ENCODE measurements at regions not wholly inside any gene's neighbourhood (a gene's known extent, or its start where the extent isn't known, plus 50 kb on each side); places are given as distances from the start of the nearest gene placed in this dataset.
"Not testable (repeated sequence)": the region's sequence is repeated elsewhere in the genome, so short reads cannot be mapped to it uniquely, and the experiment has no call there.

GRCh38 chr2:13481201-13481600 lies 764.5 kb downstream of the TRIB2 start:
- no peak for DNase-seq

- DNase-seq: no peak
Measured at GRCh38 chr2:13485256-13485655, 768.5 kb downstream of the TRIB2 start.

GRCh38 chr2:13488965-13489364 lies 772.2 kb downstream of the TRIB2 start:
- no peak for DNase-seq

- no peak for DNase-seq
Measured at GRCh38 chr2:13492262-13492661, 775.5 kb downstream of the TRIB2 start.

- no peak for DNase-seq
Measured at GRCh38 chr2:13495051-13495450, 778.3 kb downstream of the TRIB2 start.

GRCh38 chr2:13504808-13505207 lies 788.1 kb downstream of the TRIB2 start:
- DNase-seq: no peak

GRCh38 chr2:13508671-13509070 lies 791.9 kb downstream of the TRIB2 start:
- no peak for DNase-seq

- DNase-seq: no peak
Measured at GRCh38 chr2:13515254-13515653, 798.5 kb downstream of the TRIB2 start.

GRCh38 chr2:13522096-13522495 lies 805.4 kb downstream of the TRIB2 start:
- DNase-seq: no peak

- no peak for DNase-seq
Measured at GRCh38 chr2:13522917-13523821, 806.4 kb downstream of the TRIB2 start.

GRCh38 chr2:13524492-13524891 lies 807.8 kb downstream of the TRIB2 start:
- no peak for DNase-seq

- DNase-seq: not testable (repeated sequence)
Measured at GRCh38 chr2:13531735-13532410, 815.1 kb downstream of the TRIB2 start.

- DNase-seq: not testable (repeated sequence)
Measured at GRCh38 chr2:13532781-13533523, 816.2 kb downstream of the TRIB2 start.

GRCh38 chr2:13533524-13533922 lies 816.8 kb downstream of the TRIB2 start:
- no peak for DNase-seq

GRCh38 chr2:13536941-13537340 lies 820.2 kb downstream of the TRIB2 start:
- DNase-seq: no peak

GRCh38 chr2:13537771-13538349 lies 821.1 kb downstream of the TRIB2 start:
- DNase-seq: no peak

GRCh38 chr2:13539296-13539695 lies 822.6 kb downstream of the TRIB2 start:
- DNase-seq: no peak

GRCh38 chr2:13542061-13542460 lies 825.3 kb downstream of the TRIB2 start:
- no peak for DNase-seq

- DNase-seq: no peak
Measured at GRCh38 chr2:13542642-13543041, 825.9 kb downstream of the TRIB2 start.

- no peak for DNase-seq
Measured at GRCh38 chr2:13543550-13543949, 826.8 kb downstream of the TRIB2 start.

GRCh38 chr2:13545320-13545719 lies 828.6 kb downstream of the TRIB2 start:
- DNase-seq: no peak

GRCh38 chr2:13546131-13546530 lies 829.4 kb downstream of the TRIB2 start:
- no peak for DNase-seq

Measured in suppressor macrophage treated with lipopolysaccharide for 4 hours (primary cell).